DMS114 treated with DMSO at 0.1 percent for 48 hours (cell line): ENCODE measurements at regions not wholly inside any gene's neighbourhood (a gene's known extent, or its start where the extent isn't known, plus 50 kb on each side); places are given as distances from the start of the nearest gene placed in this dataset.
"Not testable (repeated sequence)": the region's sequence is repeated elsewhere in the genome, so short reads cannot be mapped to it uniquely, and the experiment has no call there.

Experiments used
- DNase-seq: peaks from one replicate; lab custom pipeline; 2025; ENCODE audit not compliant: unreplicated experiment; lab: John Stamatoyannopoulos, UW

DNA sequence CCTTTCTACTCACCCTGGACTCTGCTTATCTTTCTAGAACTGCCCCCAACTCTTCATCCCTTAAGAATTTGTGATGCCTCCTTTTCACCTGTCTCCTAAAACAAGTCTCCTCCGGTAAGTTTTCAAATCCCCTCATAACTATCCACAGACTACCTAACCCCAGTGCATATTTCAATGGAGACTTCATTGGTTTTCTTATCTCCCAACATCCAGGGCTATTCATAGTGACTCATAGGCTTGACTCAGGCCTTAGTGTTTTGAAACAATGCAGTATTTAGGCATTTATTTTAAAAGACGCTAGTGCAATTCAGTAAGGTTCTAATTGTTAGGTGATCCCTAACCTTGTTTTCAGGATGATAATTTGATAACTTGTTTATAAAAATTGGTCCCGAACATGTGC, 399.2 kb downstream of the CPS1 start:
- no peak for DNase-seq

DNA sequence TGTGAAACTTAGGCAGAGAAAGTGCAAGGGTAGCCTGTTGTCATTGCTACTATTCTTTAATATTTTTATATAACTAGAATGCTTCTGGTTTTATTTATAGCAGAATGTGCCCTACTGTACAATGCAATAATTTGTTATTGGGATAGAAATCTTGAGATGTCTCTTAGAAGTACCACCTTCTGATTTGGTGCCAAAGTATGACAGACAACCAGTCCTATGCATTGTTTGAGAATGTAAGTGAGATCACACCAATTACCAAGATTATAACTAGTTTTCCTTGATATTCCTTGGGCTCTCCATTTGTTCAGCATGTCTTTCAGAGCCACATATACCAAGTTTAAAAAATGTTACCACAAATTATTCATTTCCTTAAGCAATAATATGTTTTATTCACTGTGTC, 399.7 kb downstream of the CPS1 start:
- DNase-seq, result no peak

DNA sequence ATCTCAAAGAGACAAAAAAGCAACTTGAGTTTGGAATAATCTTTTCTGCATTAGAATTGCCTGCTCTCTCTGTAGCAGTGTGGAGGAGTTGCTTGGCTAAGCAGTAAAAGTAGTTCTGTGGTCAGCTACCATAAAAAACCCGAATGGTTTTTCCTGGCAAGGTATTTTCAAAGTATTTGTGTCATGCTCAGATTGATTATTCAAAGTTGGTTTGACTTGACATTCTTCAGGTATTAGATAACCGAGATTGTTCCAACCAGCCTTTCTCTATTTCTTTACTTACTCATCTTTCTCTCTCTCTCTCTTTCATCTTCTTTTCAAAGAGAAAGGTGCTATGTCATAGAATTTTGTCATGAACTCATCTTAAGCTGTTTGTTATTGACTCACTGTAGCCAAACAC, 404.9 kb downstream of the CPS1 start:
- DNase-seq, result no peak

DNA sequence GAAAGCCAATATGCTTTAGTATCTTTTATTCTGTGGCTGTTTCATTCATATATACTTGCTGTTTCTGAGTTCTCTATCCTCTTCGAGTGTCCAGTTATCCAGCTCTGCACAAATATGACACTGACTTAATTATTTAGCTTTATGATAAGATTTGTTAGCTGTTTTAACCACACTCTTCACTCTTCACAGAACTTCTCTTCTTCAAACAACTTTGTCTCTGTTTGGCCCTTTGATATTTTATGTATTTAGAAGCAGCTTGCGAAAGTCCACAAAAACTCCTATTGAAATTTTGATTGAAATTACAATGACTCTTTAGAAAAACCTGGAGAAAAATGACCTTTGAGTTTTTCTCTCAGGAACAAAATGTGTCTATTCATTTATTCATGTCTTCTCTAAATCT, 407.0 kb downstream of the CPS1 start:
- no peak for DNase-seq

DNA sequence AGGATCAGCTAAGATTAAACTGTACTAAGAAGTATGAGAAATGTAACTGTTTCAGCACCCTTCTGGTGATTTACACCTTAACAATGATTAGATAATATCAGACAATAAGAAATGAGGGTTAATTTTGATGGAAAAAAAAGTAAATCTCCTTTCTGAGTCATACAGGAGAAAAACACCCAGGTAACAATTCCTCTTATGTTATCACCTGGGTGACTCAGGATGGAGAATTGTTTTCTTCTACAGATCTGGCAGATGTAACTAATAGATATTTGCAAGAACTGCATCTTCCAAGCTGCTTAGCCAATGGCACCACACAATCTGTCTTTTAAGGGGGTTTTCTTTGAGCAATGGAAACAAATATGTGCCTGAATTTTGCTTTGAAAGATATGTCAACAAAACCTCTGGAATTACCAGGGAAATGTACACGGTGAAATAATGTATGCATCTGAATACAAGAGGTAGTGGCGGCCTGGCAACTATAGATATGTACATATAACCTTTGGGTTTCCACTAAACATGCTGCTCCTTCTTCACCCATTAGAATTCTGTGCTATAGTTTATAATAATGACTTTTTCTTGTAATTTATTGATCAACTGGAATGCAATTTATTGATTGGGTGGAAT, 407.9 kb downstream of the CPS1 start:
- DNase-seq, result no peak

DNA sequence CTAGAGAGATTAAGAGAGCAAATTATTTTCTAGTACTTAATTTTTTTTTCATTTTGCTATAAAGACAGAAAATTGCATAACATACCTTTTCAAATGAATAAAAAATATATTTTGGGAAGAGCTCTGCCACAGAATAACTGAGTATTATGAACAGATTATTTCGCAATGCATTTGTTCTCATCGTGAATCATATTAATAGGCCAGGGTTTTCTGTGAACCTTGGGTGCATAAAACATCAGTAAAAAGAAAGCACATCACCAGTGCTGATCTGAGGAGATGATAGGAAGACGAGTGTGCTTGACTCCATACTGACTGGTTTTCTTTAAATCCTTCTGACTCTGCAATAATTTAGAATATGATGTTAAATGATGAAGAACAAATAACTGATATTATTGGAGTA, 409.1 kb downstream of the CPS1 start:
- DNase-seq, result no peak

DNA sequence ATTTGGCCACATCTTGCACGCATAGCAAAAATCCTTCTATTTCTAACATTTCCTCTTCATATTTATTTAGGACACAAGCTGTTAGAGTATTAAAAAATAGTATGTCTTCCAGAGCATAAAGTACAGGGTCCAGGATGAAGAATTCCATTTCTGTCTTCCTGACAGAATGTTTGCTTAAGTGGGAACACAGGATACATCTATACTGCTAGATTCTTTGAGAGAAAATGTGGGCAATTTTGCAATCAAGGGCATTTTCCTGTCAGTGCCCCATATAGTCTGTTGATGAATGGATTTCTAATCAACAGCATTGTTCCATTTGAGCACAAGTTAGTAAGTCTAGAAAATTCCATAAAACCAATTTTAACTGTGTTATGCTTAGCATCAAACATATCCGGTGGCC, 409.9 kb downstream of the CPS1 start:
- DNase-seq, result no peak

DNA sequence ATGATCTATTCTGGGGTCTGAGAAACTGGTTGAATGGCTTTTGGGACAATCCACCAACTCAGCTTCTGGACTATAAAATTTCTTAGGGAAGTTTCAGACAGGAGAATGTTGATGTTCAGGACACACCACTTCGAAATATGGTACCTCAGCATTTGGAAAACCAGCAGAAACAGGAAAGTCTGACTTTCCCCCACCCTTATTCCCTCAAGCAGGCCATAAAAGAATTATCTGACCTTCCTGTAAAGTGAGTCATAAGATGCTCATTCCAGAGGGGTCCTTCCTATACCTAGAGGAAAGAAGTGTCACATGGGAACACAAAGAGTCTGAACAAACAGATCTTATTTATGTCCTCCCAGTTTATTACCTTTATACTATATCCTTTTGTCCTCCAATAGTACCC, 415.0 kb downstream of the CPS1 start:
- DNase-seq, result no peak

DNA sequence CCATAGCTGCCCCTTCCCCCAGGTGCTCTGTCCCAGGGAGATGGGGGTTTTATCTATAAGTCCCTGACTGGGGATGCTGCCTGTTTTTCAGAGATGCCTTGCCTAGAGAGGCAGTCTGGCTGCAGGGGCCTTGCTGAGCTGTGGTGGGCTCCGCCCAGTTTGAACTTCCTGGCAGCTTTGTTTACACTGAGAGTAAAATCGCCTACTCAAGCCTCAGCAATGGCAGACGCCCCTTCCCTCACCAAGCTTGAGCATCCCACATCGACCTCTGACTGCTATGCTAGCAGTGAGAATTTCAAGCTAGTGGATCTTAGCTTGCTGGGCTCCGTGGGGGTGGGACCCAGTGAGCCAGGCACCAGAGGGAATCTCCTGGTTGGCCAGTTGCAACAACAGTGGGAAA, 430.4 kb downstream of the CPS1 start:
- not testable (repeated sequence) for DNase-seq

DNA sequence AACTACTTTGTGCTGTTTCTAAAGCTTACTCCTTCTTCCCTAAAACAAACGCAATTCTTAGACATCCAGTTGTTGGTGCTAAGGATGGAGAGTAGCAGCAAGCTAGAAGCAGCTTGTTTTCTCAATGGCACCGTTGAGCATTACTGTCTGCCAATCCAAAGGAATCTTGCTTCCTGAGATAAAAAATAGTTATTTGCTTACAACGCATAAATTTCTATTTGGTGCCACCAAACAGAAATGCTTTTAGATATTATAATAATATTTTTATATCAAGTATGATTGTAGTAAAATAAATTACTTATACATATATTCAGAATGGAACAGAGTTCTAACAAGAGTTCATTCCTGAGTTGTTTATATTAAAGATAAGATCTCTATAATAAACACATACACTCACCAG, 434.7 kb downstream of the CPS1 start:
- DNase-seq, result no peak

DNA sequence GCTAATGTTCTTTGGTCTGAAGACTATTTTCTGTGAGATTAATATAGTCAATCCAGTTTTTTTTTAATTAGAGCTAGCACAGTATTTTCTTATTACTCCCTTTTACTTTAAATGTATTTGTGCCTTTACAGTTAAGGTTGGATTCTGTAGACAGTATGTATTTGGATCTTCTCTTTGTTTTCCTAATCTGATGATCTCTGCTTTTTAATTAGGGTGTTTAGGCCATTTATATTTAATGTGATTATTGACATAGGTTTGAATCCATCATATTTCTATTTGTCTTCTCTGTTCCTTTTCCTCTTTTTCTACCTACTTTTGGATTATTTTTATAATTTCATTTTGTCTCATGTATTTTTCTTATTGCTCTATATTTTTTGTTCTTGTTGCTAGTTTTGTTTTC, 437.7 kb downstream of the CPS1 start:
- no peak for DNase-seq

DNA sequence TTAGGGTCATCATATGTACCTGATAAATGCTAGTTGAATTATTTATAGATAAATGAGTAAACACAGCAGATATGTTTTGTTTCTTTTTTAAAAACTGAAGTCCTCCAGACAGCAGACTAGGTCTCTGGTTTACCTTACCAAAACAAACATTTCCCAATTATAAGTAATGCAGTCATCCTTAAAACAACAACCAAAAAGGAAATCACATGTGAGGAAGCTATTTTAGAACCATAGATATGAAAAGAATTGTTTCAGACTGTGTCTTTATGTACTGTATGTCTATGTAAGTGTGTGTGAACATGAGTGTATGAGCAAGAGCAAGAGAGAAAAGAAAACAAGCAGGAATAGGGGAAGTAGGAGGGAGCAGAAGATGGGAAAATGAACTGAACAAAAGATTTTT, 441.0 kb downstream of the CPS1 start:
- no peak for DNase-seq

DNA sequence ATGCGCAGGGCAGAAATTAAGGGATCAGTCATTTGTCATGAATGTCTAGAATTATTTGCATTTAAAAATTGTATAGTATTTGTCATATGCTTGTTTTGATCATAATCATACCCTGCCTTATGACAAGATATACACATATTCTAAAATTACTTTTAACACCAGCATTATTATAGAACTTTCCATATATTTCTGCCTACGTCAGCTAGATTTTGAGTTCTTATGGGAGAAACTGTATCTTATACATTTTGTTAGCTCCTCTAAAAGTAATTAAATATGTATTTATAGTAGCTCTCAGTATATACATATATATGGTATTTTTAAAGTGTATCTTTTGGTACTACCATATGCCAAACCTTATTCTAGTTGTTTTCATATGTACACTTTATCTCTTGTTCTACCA, 441.9 kb downstream of the CPS1 start:
- DNase-seq, result no peak

DNA sequence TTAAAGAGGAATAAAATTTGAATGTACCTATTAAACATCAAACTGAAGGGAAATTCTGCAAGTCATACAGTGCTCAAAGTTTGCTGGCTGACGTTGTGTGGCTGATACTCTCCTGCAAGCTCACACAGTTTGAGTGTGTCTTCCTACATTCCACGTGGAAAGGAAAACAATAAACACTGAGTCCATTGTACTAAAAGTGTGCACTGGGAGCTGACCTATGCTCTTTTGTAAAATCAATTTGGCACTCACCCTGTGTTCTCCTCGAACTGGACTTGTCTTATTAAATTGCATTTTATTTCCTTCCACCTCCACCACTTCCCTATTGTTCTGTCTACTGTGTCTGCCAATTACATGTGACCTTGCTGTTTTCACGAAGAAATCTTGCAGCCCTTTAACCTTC, 458.0 kb downstream of the CPS1 start:
- DNase-seq, result no peak

DNA sequence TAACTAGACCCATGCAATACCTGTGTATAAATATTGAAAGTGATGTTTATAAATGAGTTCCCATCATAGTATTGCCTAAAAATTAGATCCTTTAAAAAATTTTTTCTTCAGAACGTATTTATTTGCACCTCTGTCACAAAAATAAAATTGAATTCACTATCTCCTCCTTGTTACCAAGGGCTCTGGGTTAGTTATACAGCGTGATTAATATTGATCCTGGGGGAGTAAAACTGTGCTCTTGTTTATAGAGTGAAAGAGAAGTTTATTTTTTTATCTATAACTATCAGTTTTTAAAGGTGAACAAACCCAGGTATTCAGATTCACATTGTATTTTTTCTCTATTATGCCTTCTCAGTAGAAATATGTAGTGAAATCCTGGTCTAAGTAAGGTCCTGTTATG, 458.5 kb downstream of the CPS1 start:
- no peak for DNase-seq

DNA sequence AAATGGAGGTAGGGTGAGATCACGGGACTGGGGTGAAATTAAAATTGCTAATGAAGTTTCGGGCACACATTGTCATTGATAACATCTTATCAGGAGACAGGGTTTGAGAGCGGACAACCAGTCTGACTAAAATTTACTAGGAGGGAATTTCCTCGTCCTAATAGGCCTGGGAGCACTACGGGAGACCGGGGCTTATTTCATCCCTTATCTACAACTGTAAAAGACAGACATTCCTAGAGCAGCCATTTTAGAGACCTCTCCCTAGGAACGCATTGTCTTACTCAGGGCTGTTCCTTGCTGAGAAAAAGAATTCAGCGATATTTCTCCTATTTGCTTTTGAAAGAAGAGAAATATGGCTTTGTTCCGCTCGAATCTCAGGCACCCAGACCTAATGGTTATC, 468.7 kb downstream of the CPS1 start:
- DNase-seq, result not testable (repeated sequence)

DNA sequence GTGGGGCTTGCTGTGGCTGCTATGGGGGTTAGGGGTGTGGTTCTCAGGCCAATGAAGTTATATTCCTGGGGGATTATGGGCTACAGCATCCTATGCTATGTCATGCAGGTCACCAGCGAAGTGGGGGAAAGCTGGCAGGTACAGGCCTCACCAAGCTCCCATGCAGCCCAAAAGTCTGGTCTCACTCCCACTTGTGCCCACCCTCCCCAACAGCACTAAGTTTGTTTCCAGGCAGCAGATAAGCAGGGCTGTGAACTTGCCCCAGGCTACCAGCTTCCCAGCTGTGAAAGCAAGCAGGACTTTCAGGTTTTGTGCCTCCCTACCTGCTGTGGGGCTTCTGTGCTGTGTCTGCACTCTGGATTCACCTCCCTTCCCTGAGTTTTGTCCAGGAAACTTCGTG, 469.7 kb downstream of the CPS1 start:
- DNase-seq, result no peak

DNA sequence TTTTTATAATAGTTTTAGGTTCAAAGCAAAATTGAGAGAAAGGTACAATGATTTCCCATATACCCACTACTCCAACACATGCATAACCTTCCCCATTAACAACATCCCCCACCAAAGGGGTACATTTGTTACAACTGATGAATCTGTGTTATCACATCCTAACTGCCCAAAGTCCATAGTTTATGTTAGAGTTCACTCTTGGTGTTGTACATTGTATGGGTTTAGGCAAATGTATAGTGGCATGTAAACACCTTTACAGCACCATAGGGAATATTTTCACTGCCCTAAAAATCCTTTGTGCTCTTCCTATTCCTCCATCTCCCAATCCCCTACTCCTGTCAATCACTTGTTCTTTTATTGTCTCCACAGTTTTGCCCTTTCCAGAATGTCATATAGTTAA, 471.6 kb downstream of the CPS1 start:
- no peak for DNase-seq

DNA sequence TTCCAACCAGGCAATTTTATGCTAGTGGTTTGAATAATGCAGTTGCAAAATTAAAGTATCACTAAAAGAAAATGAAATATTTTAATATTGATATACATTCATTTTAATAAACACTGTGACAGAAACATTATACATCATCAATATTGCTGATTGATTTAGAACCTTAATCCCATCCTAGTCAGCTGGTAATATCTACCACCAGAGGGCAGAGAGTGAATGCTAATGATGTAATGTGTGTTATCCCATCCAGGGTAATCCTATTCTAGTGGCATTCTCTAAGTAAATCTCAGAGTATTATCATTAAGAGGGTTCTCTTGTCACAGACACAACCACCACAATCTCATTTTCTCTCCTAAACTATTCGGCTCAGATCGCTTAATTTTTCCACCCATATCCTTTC, 477.4 kb downstream of the CPS1 start:
- no peak for DNase-seq

DNA sequence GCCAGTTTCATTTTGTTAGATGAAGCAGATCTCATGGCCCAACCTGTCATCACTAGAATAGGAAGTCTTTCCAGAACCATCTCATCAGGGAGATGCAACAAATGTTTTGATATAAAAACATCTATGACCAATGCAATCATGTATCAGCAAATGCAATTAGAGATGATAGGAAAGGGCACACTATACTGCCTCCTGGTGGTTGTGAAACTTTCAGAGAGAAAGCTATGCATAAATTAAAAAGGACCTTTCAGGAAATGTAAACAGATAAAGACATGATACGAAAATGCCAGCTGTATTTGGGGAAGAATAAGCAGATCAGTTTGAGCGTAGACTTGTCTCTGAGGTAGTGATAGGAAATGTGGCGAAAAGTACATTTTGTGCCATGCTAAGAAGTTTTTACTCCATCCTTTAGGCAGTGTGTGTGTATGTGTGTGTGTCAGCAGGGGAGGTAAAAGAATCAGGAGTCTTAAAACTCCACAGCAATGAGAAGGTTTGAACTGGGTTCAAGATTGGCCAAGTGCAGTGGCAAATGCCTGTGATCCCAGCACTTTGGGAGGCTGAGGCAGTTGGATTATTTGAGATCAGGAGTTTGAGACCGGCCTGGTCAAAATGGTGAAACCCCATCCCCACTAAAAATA, 479.3 kb downstream of the CPS1 start:
- DNase-seq, result no peak

DNA sequence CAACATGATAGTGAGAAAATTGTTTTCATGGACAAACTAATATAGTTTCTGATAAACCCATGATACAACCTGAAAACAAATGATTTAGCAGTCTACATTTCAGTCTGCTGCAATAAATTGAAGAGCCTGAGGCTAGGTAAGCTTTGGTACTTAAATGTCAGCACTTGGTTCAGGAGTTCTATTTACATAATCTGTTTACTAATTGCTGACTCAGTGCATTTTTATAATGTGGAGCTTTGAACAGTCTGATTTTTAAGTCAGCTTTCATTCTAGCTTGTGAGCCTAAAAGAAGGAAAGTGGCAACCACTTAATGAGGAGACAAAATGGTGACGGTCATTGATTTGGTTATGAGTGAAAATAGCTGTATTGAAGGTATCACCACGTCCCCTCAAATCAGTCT, 488.6 kb downstream of the CPS1 start:
- no peak for DNase-seq

DNA sequence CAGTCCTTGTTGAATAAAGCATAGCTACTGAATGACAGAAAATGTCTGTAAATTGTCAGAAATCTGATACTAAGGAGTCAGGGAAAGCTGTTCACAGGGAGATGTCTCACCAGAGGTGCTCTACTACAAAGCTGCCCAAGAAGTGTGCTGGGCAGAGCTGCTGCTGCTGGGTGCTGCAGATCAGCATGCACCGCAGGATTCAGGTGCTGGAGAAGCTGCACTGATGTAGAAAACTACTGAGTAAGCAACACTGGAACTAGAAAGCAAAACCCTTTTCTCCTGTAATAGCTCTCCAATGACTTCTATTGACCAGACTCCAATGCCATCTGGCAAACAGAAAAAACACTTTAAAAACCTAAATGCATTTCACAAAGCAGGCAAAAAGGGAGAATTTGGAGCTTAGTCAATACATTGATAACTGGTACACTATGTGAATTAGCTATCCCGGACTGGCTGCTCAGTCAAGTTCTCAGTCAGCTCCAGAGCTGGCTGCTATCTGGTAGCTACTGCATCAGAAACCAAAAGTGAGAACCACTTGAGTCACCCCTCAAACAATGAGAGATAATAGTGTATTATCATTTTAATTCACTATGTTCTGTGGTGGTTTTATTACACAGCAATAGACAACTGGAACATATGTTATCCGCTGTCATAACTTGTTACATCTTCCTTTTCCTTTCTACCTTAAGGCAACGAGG, 493.1 kb downstream of the CPS1 start:
- no peak for DNase-seq

DNA sequence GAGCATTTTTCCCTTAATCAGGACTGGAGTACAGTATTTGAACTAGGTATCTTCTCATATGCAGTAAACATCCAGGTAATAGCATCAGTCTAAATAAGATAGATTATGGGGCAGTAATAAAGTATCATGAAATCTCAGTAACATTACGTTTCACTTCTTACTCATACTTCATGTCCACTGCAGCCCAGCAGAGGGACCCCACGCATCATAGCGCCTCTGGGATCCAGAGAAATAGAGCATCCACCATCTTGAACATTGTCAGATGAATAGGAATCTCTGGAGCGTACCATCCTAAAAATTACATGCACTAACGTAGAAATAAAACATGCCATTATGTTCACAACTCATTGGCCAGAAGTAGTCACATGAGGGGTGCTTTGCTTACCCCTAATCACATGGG, 499.0 kb downstream of the CPS1 start:
- no peak for DNase-seq
